ENCODE measurements at regions not wholly inside any gene's neighbourhood (a gene's known extent, or its start where the extent isn't known, plus 50 kb on each side); places are given as distances from the start of the nearest gene placed in this dataset.

- H3K4me3 ChIP-seq (ENCODE audit: low read length in 3 of 3) = no peak overlapping the region
- TF ChIP-seq, protein P1, sequence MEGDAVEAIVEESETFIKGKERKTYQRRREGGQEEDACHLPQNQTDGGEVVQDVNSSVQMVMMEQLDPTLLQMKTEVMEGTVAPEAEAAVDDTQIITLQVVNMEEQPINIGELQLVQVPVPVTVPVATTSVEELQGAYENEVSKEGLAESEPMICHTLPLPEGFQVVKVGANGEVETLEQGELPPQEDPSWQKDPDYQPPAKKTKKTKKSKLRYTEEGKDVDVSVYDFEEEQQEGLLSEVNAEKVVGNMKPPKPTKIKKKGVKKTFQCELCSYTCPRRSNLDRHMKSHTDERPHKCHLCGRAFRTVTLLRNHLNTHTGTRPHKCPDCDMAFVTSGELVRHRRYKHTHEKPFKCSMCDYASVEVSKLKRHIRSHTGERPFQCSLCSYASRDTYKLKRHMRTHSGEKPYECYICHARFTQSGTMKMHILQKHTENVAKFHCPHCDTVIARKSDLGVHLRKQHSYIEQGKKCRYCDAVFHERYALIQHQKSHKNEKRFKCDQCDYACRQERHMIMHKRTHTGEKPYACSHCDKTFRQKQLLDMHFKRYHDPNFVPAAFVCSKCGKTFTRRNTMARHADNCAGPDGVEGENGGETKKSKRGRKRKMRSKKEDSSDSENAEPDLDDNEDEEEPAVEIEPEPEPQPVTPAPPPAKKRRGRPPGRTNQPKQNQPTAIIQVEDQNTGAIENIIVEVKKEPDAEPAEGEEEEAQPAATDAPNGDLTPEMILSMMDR (IDR thresholded peaks at IDR 0.05; ENCODE audit: borderline replicate concordance, extremely low read depth, insufficient read depth) = no peak
- H3K36me3 ChIP-seq (ENCODE audit: control insufficient read depth in 2 of 3, insufficient read depth in 3 of 3, low read length in 3 of 3) = no peaks in the 10 kb centered on the region
- H3K9me3 ChIP-seq (ENCODE audit: control insufficient read depth in 2 of 3, insufficient read depth in 1 of 3, low read length in 3 of 3) = peaks cover 0 to 1% (median 0%) of the 10 kb centered on the region in 3 donors
- intact Hi-C loops (cut with DNase I) = no loop called here
- DNase-seq = no peak
- H3K27ac ChIP-seq (ENCODE audit: low read depth in 2 of 2, low read length in 2 of 2) = no peak overlapping the region
- H3K4me1 ChIP-seq (ENCODE audit: control insufficient read depth in 2 of 3, insufficient read depth in 2 of 3, low read depth in 1 of 3, low read length in 3 of 3) = no peaks in the 10 kb centered on the region
- no peaks in the 10 kb centered on the region for H3K27me3 ChIP-seq (ENCODE audit: control insufficient read depth, insufficient read depth, low read length)
- no peak overlapping the region for H3K9ac ChIP-seq (ENCODE audit: low read length in 3 of 3)
- no peak for FAIRE-seq
Measured at GRCh38 chr4:62835631-62836030, 1573.6 kb downstream of the TECRL start.

DNA sequence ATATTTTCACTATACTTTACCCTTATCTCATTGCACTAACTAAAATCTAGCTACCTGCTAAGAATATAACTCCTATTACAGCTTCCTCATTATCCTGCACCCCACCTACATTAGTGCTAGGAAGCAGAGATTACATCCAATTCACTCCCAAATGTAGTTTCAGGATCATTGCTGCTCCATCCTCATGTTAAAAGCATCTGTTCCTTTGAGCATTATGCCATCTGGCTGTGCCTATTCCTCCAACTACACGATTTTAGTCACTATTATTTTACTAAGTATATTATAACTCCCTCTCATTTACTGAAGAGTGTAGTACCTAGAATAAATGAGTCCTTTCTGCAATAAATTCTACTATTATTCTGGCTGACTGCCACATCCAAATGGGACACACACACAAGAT lies 1586.9 kb downstream of the TECRL start:
- no peak for DNase-seq
- no peak for FAIRE-seq
- peaks cover 0 to 3% (median 0%) of the 10 kb centered on the region in 3 donors for H3K9me3 ChIP-seq (ENCODE audit: control insufficient read depth in 2 of 3, insufficient read depth in 1 of 3, low read length in 3 of 3)
- H3K4me3 ChIP-seq (ENCODE audit: low read length in 3 of 3) = no peak overlapping the region
- H3K27me3 ChIP-seq (ENCODE audit: control insufficient read depth, insufficient read depth, low read length) = no peaks in the 10 kb centered on the region
- TF ChIP-seq, protein P1 (IDR thresholded peaks at IDR 0.05; ENCODE audit: borderline replicate concordance, extremely low read depth, insufficient read depth) = no peak
- H3K9ac ChIP-seq (ENCODE audit: low read length in 3 of 3) = no peak overlapping the region
- no peak overlapping the region for H3K27ac ChIP-seq (ENCODE audit: low read depth in 2 of 2, low read length in 2 of 2)
- intact Hi-C loops (cut with DNase I) = no loop called here
- H3K36me3 ChIP-seq (ENCODE audit: control insufficient read depth in 2 of 3, insufficient read depth in 3 of 3, low read length in 3 of 3) = no peaks in the 10 kb centered on the region
- H3K4me1 ChIP-seq (ENCODE audit: control insufficient read depth in 2 of 3, insufficient read depth in 2 of 3, low read depth in 1 of 3, low read length in 3 of 3) = no peaks in the 10 kb centered on the region

DNA sequence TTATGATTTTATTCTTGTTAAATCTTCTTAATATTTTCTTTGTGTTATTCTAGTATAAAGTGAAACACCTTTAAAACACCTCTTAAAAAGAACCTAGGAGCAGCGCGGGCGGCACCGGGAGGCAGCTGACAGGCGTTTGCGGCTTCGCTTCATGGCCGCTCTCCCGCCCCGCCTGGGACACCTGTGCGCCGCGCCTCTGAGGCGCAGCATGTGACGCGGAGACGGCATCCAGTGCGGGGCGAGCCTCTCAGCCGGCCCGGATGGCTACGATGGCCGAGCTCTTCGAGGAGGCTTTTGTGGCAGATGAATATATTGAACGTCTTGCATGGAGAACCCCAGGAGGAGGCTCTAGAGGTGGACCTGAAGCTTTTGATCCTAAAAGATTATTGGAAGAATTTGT lies 1592.7 kb downstream of the TECRL start:
- TF ChIP-seq, protein P1 (IDR thresholded peaks at IDR 0.05; ENCODE audit: borderline replicate concordance, extremely low read depth, insufficient read depth) = no peak
- FAIRE-seq = no peak
- Histone ChIP-seq H3K27ac (ENCODE audit: low read depth in 2 of 2, low read length in 2 of 2) (no peak overlapping the region), H3K9ac (ENCODE audit: low read length in 3 of 3) (no peak overlapping the region), H3K4me1 (ENCODE audit: control insufficient read depth in 2 of 3, insufficient read depth in 2 of 3, low read depth in 1 of 3, low read length in 3 of 3) (no peaks in the 10 kb centered on the region), H3K9me3 (ENCODE audit: control insufficient read depth in 2 of 3, insufficient read depth in 1 of 3, low read length in 3 of 3) (no peaks in the 10 kb centered on the region), H3K36me3 (ENCODE audit: control insufficient read depth in 2 of 3, insufficient read depth in 3 of 3, low read length in 3 of 3) (no peaks in the 10 kb centered on the region), H3K4me3 (ENCODE audit: low read length in 3 of 3) (no peak overlapping the region), H3K27me3 (ENCODE audit: control insufficient read depth, insufficient read depth, low read length) (no peaks in the 10 kb centered on the region)
- intact Hi-C loops (cut with DNase I) = no loop called here
- DNase-seq = peak in 3 of 5 donors; percentile 2 to 12 (median 6)

DNA sequence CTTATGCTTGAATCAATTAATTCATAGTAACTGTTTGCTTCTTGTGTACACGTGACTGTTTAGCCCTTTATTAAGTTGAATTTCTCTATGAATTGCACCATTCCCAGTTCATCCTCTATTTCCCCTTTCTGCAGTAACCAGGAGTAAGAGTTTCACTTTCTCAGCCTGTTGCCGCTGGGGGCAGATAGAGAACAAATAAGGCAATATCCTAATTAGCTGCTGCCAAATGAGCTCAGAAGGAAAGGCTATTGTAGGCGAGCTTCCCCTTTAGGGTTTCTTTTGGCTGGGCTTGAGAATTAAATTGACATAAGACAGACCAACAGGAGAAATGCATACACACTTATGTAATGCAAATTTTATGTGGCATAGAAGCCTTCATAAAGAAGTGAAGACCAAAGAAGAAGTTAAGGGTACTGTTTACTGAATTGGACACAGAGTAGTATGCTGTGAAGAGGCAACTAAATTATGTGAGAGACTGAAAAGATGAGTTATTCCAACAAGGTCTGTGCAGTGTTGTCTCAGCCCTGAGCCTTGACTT lies 1594.7 kb downstream of the TECRL start:
- DNase-seq = no peak
- intact Hi-C loops (cut with DNase I) = no loop called here
- H3K36me3 ChIP-seq (ENCODE audit: control insufficient read depth in 2 of 3, insufficient read depth in 3 of 3, low read length in 3 of 3) = no peaks in the 10 kb centered on the region

More for the DNA sequence above, 1594.7 kb downstream of the TECRL start:
- H3K4me1 ChIP-seq (ENCODE audit: control insufficient read depth in 2 of 3, insufficient read depth in 2 of 3, low read depth in 1 of 3, low read length in 3 of 3) = no peaks in the 10 kb centered on the region
- H3K9me3 ChIP-seq (ENCODE audit: control insufficient read depth in 2 of 3, insufficient read depth in 1 of 3, low read length in 3 of 3) = no peaks in the 10 kb centered on the region
- TF ChIP-seq, protein P1 (IDR thresholded peaks at IDR 0.05; ENCODE audit: borderline replicate concordance, extremely low read depth, insufficient read depth) = no peak
- no peak overlapping the region for H3K27ac ChIP-seq (ENCODE audit: low read depth in 2 of 2, low read length in 2 of 2)
- no peak for FAIRE-seq
- H3K4me3 ChIP-seq (ENCODE audit: low read length in 3 of 3) = no peak overlapping the region
- no peaks in the 10 kb centered on the region for H3K27me3 ChIP-seq (ENCODE audit: control insufficient read depth, insufficient read depth, low read length)
- no peak overlapping the region for H3K9ac ChIP-seq (ENCODE audit: low read length in 3 of 3)
